ENCODE measurements at regions not wholly inside any gene's neighbourhood (a gene's known extent, or its start where the extent isn't known, plus 50 kb on each side); places are given as distances from the start of the nearest gene placed in this dataset.

GRCh38 chr2:39524756-39525635, 87.9 kb upstream of the MAP4K3 start:
- H3K4me3 ChIP-seq, result no peak overlapping the region
- whole genome bisulfite sequencing, 2 donors, result 75 to 76% methylated on average over 7 of the region's 7 CpGs
- TF ChIP-seq, protein P1, sequence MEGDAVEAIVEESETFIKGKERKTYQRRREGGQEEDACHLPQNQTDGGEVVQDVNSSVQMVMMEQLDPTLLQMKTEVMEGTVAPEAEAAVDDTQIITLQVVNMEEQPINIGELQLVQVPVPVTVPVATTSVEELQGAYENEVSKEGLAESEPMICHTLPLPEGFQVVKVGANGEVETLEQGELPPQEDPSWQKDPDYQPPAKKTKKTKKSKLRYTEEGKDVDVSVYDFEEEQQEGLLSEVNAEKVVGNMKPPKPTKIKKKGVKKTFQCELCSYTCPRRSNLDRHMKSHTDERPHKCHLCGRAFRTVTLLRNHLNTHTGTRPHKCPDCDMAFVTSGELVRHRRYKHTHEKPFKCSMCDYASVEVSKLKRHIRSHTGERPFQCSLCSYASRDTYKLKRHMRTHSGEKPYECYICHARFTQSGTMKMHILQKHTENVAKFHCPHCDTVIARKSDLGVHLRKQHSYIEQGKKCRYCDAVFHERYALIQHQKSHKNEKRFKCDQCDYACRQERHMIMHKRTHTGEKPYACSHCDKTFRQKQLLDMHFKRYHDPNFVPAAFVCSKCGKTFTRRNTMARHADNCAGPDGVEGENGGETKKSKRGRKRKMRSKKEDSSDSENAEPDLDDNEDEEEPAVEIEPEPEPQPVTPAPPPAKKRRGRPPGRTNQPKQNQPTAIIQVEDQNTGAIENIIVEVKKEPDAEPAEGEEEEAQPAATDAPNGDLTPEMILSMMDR (IDR thresholded peaks at IDR 0.05), result no peak
- no peak for TF ChIP-seq POLR2A (IDR thresholded peaks at IDR 0.05)
- no peak for DNase-seq
- intact Hi-C loops (cut with DNase I; ENCODE audit: low total_unique reads), result no loop called here
- peak overlapping the region in 1 of 2 donors; percentile 27 for H3K27ac ChIP-seq
- no peaks in the 10 kb centered on the region for H3K9me3 ChIP-seq
- H3K4me1 ChIP-seq, result no peaks in the 10 kb centered on the region
- H3K27me3 ChIP-seq, result no peaks in the 10 kb centered on the region
- no peaks in the 10 kb centered on the region for H3K36me3 ChIP-seq (ENCODE audit: low read depth, missing control alignments)

DNA sequence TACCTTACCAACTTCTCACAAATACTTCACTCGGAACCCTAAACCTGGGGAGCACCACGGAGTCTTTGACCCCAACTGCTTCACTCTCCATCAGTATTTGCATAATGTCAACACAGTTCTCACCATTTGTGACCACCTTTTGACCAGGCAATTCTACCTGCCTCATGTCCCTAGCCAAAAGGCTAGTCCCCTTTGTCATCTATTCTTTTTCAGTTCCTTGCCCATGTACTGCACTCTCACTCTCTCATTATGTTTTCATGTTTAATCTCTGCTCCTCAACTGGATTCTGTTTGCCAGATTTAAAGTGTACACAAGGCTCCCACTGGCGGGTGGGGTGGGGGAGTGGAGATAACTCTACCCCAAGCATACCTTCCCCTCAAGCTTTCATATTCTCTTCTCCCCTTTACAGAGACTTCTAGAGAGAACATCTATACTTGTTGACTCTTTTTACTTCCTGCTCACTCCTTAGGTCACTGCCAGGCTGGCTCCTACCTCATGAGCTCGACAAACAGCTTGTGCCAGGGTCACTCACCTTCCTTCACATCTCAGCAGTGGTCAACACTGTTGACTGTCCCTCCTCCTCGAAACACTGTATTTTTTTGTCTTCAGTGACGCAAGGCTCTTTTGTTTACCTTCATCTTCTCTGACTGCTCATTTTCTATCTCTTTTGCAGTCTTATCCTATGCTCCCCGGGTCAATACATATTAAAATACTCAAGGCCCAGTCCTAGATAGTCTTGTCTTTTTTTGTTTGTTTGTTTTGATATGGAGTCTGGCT, 88.7 kb upstream of the MAP4K3 start:
- intact Hi-C loops (cut with DNase I; ENCODE audit: low total_unique reads), result no loop called here
- WGBS, 2 donors, result 73 to 86% methylated on average over 7 of the region's 7 CpGs
- Histone ChIP-seq H3K4me3 (no peak overlapping the region), H3K27me3 (no peaks in the 10 kb centered on the region), H3K4me1 (no peaks in the 10 kb centered on the region), H3K36me3 (ENCODE audit: low read depth, missing control alignments) (no peaks in the 10 kb centered on the region), H3K27ac (peak overlapping the region in 1 of 2 donors; percentile 27), H3K9me3 (no peaks in the 10 kb centered on the region)
- TF ChIP-seq, protein P1 (IDR thresholded peaks at IDR 0.05), result no peak
- TF ChIP-seq POLR2A (IDR thresholded peaks at IDR 0.05), result no peak
- DNase-seq, result no peak

DNA sequence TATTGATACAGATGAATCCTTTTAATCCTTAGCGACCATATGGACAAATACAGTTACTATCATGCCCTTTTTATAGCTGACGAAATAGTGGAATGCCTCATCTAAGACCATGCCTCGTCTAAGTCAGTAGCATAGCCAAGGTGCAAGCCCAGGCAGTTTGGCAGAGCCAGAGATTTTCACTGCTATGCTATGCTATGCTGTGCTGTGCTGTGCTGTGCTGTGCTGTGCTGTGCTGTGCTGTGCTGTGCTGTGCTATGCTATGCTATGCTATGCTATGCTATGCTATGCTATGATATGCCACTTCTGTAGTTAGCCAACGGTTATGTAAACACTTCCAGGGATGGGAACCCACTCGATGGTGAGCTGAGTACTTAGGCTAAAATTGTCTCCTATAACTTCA, 91.6 kb upstream of the MAP4K3 start:
- no peak overlapping the region for H3K4me3 ChIP-seq
- no peaks in the 10 kb centered on the region for H3K4me1 ChIP-seq
- DNase-seq, result no peak
- intact Hi-C loops (cut with DNase I; ENCODE audit: low total_unique reads), result no loop called here
- H3K27ac ChIP-seq, result no peak overlapping the region
- H3K27me3 ChIP-seq, result no peaks in the 10 kb centered on the region
- H3K9me3 ChIP-seq, result no peaks in the 10 kb centered on the region
- TF ChIP-seq POLR2A (IDR thresholded peaks at IDR 0.05), result no peak
- TF ChIP-seq, protein P1 (IDR thresholded peaks at IDR 0.05), result no peak
- no peaks in the 10 kb centered on the region for H3K36me3 ChIP-seq (ENCODE audit: low read depth, missing control alignments)
- 78 to 90% methylated on average over 5 of the region's 5 CpGs for WGBS, 2 donors

GRCh38 chr2:39529836-39530235, 92.8 kb upstream of the MAP4K3 start:
- no peak for DNase-seq
- Histone ChIP-seq H3K4me1 (no peaks in the 10 kb centered on the region), H3K27me3 (no peaks in the 10 kb centered on the region), H3K9me3 (no peaks in the 10 kb centered on the region), H3K36me3 (ENCODE audit: low read depth, missing control alignments) (no peaks in the 10 kb centered on the region), H3K27ac (no peak overlapping the region), H3K4me3 (no peak overlapping the region)
- 94 to 100% methylated on average over 1 of the region's 1 CpG for WGBS, 2 donors
- TF ChIP-seq, protein P1 (IDR thresholded peaks at IDR 0.05), result no peak
- intact Hi-C loops (cut with DNase I; ENCODE audit: low total_unique reads), result no loop called here
